ENCODE measurements at regions not wholly inside any gene's neighbourhood (a gene's known extent, or its start where the extent isn't known, plus 50 kb on each side); places are given as distances from the start of the nearest gene placed in this dataset.

- TF ChIP-seq CTCF (IDR thresholded peaks at IDR 0.05), result no peak
- ATAC-seq, result no peak
- Histone ChIP-seq H3K36me3 (no peaks in the 10 kb centered on the region), H3K27ac (no peak overlapping the region), H3K4me3 (no peak overlapping the region), H3K27me3 (no peaks in the 10 kb centered on the region), H3K9me3 (no peaks in the 10 kb centered on the region), H3K4me1 (no peaks in the 10 kb centered on the region)
- DNase-seq, result no peak
- intact Hi-C loops (cut with DNase I), result no loop called here
Measured at GRCh38 chr2:22995576-22995975, 389.4 kb upstream of the KLHL29 start.

- DNase-seq, result no peak
- no peak for ATAC-seq
- no peak for TF ChIP-seq CTCF (IDR thresholded peaks at IDR 0.05)
- Histone ChIP-seq H3K4me1 (no peaks in the 10 kb centered on the region), H3K36me3 (no peaks in the 10 kb centered on the region), H3K27me3 (no peaks in the 10 kb centered on the region), H3K4me3 (no peak overlapping the region), H3K9me3 (no peaks in the 10 kb centered on the region), H3K27ac (no peak overlapping the region)
- intact Hi-C loops (cut with DNase I), result no loop called here
Measured at GRCh38 chr2:22996911-22997310, 388.1 kb upstream of the KLHL29 start.

- Histone ChIP-seq H3K4me1 (no peaks in the 10 kb centered on the region), H3K4me3 (no peak overlapping the region), H3K27me3 (no peaks in the 10 kb centered on the region), H3K36me3 (no peaks in the 10 kb centered on the region), H3K27ac (no peak overlapping the region), H3K9me3 (no peaks in the 10 kb centered on the region)
- intact Hi-C loops (cut with DNase I), result no loop called here
- ATAC-seq (no peak), DNase-seq (no peak)
- no peak for TF ChIP-seq CTCF (IDR thresholded peaks at IDR 0.05)
Measured at GRCh38 chr2:22998359-22998758, 386.6 kb upstream of the KLHL29 start.

- no peak for DNase-seq
- ATAC-seq, result no peak
- no peaks in the 10 kb centered on the region for H3K4me1 ChIP-seq
- no peak overlapping the region for H3K27ac ChIP-seq
- no peaks in the 10 kb centered on the region for H3K9me3 ChIP-seq
- no peaks in the 10 kb centered on the region for H3K36me3 ChIP-seq
- TF ChIP-seq CTCF (IDR thresholded peaks at IDR 0.05), result no peak
- no peak overlapping the region for H3K4me3 ChIP-seq
- H3K27me3 ChIP-seq, result no peaks in the 10 kb centered on the region
- intact Hi-C loops (cut with DNase I), result no loop called here
Measured at GRCh38 chr2:22999951-23000350, 385.0 kb upstream of the KLHL29 start.

GRCh38 chr2:23002234-23002633 lies 382.7 kb upstream of the KLHL29 start:
- H3K27me3 ChIP-seq, result no peaks in the 10 kb centered on the region
- ATAC-seq (no peak), DNase-seq (no peak)
- H3K4me3 ChIP-seq, result no peak overlapping the region
- intact Hi-C loops (cut with DNase I), result no loop called here
- no peaks in the 10 kb centered on the region for H3K9me3 ChIP-seq
- no peaks in the 10 kb centered on the region for H3K4me1 ChIP-seq
- no peak overlapping the region for H3K27ac ChIP-seq
- no peak for TF ChIP-seq CTCF (IDR thresholded peaks at IDR 0.05)
- no peaks in the 10 kb centered on the region for H3K36me3 ChIP-seq
